HCEC 1CT (cell line): ENCODE measurements at regions not wholly inside any gene's neighbourhood (a gene's known extent, or its start where the extent isn't known, plus 50 kb on each side); places are given as distances from the start of the nearest gene placed in this dataset.
A peak's percentile ranks its signal among the peaks of the same experiment; 100 is the strongest.
"Not testable (repeated sequence)": the region's sequence is repeated elsewhere in the genome, so short reads cannot be mapped to it uniquely, and the experiment has no call there.

Experiments used
- DNase-seq: peaks from one replicate; pipeline ENCODE4 v3.0.0-alpha.2; 2017

DNA sequence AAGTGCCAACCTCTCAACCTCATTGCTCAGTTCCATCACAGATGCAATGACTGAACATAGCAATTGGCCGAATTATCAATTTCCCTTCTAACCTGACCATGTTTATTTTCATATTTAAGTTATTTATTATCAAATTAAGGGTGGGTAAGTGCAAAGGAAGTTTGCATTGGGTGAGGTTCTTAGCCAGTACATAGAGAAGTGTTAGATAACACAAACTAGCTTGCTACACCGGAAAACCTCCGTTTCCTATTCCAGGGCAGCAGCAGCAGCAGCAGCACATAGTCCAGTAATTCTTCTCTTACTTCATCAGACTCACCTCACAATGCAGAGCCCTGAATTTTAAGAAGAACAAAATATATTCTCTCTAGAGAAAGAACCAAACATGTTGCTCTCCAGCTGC is 200.5 kb upstream of the OR4E1 start:
- no peak for DNase-seq

DNA sequence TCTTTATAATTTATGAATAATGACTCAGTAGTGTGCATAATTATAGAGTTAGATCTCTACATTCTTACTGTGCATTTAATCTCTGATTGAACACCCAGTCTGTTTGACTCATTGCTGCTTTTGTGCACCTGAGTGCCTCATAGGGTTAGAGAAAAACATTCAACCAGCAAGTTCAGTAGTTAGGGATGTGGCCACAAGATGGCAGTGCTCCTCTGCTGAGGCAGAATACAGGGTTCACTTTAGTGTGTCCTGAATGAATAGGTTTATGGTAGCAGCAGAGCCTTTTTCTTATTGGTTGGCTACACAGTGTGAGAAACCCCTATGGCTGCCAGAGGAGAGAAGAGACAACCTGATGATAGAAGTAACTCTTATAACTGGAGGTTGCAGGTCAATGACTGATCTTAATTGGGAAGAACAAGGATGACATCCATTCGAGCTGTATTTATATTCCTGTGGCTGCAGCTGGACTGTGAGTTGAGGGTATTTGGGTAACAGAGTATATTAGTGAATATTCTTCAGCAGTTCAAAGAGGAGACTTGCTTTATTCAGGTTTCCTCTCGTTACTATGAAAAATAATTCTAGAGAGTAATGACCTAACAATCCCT is 194.9 kb upstream of the OR4E1 start:
- peak; percentile 48 for DNase-seq

GRCh38 chr14:21867541-21867940 is 193.9 kb upstream of the OR4E1 start:
- peak; percentile 51 for DNase-seq

DNA sequence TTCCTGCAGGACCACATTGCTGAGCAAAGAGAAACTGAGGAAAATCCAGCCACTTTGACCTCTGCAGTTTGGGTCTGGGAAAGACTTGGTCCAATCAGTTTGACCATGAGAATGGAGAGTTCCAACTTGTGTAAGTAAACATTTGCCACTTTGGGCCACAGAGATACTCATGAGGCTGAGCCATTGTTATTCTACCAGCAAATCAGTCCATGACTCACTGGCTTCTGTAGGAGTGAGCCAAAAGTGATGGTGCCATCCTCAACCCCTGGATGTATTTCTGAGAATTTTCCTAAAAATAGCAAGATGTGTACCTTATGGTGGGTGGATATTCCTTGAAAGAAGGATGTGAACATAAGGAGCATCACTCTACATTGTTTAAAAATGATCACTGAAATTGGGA is 192.9 kb upstream of the OR4E1 start:
- no peak for DNase-seq

DNA sequence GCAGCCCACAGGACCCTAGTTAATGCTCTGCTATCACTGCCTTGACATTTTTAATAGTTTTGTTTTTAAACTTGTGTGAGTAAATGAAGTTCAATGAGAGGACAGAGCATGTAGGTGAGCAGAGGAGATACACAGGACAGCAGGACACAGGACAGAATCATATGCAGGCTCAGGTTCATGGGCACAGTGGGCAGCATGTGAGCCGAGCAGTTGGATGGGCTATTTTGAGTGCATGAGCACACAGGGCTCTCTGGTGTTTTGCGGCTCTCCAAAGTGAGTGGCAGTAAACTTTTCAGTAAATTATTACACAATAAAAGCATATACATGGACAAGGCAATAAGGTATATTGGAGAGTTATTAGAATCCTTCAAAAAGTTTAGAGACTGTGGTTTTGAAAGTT is 189.7 kb upstream of the OR4E1 start:
- no peak for DNase-seq

DNA sequence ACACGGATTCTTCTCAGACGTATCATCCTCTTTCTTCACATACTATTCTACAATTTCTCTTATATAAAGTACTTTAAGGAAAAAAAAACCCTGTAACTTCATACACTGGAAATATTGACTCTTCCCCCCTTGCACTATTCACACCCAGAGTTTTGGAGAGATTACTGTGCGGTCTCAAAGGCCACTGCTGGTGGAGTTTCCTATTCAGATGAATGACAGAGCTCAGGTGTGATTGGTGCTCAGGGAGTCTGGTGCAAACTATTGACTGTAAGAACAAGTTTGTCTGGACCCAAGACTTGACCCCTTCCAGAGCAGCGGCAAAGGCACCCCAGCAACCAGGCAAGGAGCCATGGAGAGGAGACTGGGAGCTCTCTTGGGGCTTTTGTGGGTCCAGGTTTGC is 187.5 kb upstream of the OR4E1 start:
- no peak for DNase-seq

DNA sequence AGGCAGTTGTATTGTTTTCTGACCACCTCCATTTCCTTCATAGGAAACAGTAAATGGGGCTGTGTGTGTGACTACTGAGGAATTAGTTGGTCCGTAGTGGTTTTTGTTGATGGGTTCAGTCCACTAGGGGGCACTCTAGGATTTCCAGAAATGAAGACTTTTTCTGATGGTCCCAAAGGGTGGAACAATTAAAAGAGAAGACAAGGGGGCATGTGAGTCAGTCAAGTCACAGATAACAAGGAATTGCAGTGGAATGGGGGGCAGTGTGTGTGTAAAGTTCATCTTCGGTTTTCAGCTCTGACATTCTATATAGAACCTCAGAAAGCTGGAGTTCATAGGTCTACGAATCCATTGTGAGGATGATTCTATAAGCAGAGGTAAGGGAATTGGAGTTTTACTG is 186.6 kb upstream of the OR4E1 start:
- peak; percentile 9 for DNase-seq

- DNase-seq = no peak
These were observed 179.2 kb upstream of the OR4E1 start for GRCh38 chr14:21852775-21853174.

GRCh38 chr14:21852061-21852664 is 178.5 kb upstream of the OR4E1 start:
- peak; percentile 5 for DNase-seq

GRCh38 chr14:21846902-21847301 is 173.3 kb upstream of the OR4E1 start:
- not testable (repeated sequence) for DNase-seq

DNA sequence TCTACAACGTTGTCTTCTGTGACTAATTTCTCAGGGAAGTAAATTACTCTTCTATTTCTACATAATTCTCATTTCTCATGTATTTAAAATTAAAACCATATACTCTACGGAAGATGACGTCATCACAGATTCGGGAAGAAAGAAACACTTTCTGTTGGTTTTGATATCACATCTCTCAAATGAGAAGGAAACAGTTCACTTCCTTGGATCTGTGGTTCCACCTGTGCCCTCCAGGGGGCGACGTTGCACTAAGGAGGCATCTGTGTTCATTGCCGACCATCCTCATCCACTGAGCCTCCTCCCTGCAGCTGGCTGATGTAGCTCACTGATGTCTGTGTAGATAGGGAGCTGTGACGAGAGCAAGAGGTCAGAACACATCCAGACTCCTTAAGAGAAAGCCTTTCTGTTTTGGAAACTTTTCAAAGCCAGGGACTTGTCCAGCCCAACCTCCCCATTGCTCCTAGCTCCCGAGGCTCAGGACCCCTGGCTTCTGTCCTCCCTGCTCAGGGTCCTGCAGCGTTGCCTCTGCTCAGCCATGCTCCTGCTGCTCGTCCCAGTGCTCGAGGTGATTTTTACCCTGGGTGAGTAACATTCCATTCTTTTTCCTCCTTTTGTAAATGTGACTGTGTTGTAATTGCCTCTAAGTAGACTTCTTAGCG is 172.7 kb upstream of the OR4E1 start:
- DNase-seq = no peak

DNA sequence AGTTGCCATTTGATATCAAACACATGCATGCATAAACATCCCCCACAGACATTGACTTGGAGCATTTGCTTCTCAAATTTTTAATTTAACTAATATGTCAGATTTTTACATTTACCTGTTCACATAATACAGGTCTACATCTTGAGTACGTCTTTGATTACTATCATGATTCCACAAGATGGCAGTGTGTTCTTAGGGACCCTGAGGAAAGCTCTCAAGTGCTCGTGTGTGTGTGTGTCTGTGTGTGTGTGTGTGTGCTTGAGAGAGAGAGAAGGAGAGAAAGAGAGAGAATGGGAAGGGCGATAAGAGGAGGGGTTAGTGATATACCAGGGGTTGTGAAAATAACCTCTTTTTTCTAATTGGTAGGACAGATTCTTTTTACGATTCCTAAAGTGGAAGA is 167.1 kb upstream of the OR4E1 start:
- peak; percentile 2 for DNase-seq

GRCh38 chr14:21833836-21834235 is 160.2 kb upstream of the OR4E1 start:
- no peak for DNase-seq

- DNase-seq = no peak
These were observed 152.2 kb upstream of the OR4E1 start for GRCh38 chr14:21825845-21826244.

GRCh38 chr14:21825149-21825743 is 151.6 kb upstream of the OR4E1 start:
- peak; percentile 6 for DNase-seq

GRCh38 chr14:21822109-21822508 is 148.5 kb upstream of the OR4E1 start:
- no peak for DNase-seq

DNA sequence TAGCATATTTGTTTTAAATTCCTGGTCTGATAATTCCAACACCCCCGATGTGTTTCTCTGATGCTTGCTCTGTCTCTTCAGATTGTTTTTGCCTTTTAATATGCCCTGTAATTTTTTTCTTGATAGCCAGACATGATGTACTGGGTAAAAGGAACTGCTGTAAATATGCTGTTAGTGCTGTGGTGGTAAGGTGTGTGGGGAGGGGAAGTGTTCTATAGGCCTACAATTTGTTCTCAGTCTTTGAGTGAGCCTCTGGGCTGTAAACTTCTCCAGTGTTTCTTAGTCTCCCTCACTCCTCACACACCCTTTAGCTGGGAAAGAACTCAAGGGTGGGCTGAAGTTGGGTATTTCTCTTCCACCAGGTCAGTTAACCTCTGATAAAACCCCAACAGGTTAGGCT is 147.0 kb upstream of the OR4E1 start:
- no peak for DNase-seq

GRCh38 chr14:21819891-21820290 is 146.3 kb upstream of the OR4E1 start:
- not testable (repeated sequence) for DNase-seq

DNA sequence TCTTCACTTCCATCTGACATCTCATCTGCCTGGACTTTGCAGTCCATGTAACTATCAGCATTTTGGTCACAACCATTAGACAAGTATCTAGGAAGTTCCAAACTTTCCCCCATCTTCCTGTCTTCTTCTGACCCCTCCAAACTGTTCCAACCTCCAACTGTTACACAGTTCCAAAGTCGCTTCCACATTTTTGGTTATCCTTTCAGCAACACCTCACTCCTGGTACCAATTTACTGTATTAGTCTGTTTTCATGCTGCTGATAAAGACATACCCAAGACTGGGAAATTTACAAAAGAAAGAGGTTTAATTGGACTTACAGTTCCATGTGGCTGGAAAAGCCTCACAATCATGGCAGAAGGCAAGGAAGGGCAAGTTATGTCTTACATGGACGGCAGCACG is 143.4 kb upstream of the OR4E1 start:
- not testable (repeated sequence) for DNase-seq

GRCh38 chr14:21807975-21808374 is 134.4 kb upstream of the OR4E1 start:
- no peak for DNase-seq

DNA sequence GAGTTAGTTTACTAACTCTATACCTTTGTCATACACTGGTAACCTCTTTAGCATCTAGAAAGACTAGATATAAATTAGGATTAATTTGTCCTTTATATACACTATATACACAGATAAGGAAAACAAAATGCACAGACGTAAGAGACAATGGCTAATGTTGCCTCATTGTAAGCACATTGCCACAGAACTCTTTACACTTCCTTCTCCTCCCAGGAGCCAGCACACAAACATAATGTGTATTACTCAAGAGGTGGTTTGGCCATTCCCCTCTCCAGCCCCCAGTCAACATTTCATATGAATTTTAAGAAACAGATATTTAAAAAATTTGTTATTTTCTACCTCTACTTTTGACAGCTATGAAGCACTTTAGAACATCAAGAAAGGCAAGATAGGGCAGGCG is 131.4 kb upstream of the OR4E1 start:
- no peak for DNase-seq

- DNase-seq = no peak
These were observed 128.8 kb upstream of the OR4E1 start for GRCh38 chr14:21802441-21802840.

GRCh38 chr14:21796916-21797315 is 123.3 kb upstream of the OR4E1 start:
- DNase-seq = no peak

- DNase-seq = no peak
These were observed 121.8 kb upstream of the OR4E1 start for GRCh38 chr14:21795456-21795855.
